Spleen (tissue), 7 donors: ENCODE measurements at regions not wholly inside any gene's neighbourhood (a gene's known extent, or its start where the extent isn't known, plus 50 kb on each side); places are given as distances from the start of the nearest gene placed in this dataset.

Experiments
- POLR2A ChIP-seq, 3 donors: fragments of 450-650 bp; IDR thresholded peaks; one replicate each; pipeline ENCODE4 v1.5.1; 2017; ENCODE audit warnings: antibody characterized with exemption in 3 of 3, mild to moderate bottlenecking in 1 of 3
- POLR2AphosphoS5 ChIP-seq, 3 donors: sonication (generic); formaldehyde crosslinking; IDR thresholded peaks; one replicate each; pipeline ENCODE4 v1.5.1; 2017; ENCODE audit warnings: antibody characterized with exemption in 3 of 3
- TF ChIP-seq, protein P1 (sequence below), 11 experiments: fragments of 200-600 bp in 7 of 11; fragments of 450-650 bp in 4 of 11; sonication (generic) in 4 of 11; IDR thresholded peaks in 8 of 11; conservative IDR thresholded peaks in 3 of 11; 1 replicate in 7 of 11; 2 replicates in 4 of 11; pipeline versions ENCODE4 v1.4.0 to v1.8.0; 2016 to 2021; ENCODE audit warnings: antibody characterized with exemption in 11 of 11, inconsistent platforms in 4 of 11, mild to moderate bottlenecking in 1 of 11
- donor health status: DM: no; HTN: no; CAD: no; lungs with moderate emphysema.
- donor health status: DM: no; HTN: no; CAD: no.
- donor health status: DM: no; HTN: no; CAD: no.

DNA sequence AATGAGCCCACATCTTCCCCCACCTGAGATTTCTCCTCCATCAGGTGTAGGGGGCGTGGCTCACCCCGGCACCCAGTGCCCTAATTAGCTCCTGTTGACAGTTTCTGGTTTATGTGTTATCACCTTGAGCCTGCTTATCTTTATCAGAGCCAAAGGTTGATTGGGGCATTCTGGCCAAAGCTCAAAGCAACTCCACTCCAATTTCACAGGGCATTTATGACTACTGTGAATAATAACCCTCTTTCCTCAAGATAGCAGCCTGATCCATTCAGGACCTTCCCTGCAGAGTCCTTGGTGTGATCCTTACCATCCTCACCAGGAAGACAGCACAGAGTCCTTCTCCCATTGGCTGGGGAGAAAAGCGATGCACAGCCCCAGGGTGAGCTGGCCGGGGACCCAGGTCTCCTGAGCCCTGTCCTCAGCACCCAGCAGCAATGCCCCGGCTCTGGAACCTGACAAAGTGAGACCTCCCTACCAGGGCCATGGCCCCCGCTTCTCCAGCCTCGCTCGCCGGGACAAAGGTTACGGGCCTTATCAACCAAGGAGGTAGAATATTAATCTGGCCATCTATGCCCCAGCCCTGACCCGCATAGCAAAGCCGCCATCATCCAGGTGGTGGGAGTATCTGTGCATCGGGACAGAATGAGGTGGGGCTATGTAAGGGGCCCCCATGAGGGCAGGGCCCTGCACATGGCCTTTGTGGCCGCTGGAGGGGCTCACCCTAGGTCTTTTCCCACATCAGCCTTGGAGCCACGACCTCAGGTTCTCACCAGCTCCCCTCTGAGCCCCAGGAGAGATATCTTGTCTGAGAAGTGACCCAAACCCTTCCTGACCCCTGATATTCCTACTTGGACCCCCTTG lies 64.5 kb downstream of the ZFP36L2 start:
- TF ChIP-seq, protein P1, sequence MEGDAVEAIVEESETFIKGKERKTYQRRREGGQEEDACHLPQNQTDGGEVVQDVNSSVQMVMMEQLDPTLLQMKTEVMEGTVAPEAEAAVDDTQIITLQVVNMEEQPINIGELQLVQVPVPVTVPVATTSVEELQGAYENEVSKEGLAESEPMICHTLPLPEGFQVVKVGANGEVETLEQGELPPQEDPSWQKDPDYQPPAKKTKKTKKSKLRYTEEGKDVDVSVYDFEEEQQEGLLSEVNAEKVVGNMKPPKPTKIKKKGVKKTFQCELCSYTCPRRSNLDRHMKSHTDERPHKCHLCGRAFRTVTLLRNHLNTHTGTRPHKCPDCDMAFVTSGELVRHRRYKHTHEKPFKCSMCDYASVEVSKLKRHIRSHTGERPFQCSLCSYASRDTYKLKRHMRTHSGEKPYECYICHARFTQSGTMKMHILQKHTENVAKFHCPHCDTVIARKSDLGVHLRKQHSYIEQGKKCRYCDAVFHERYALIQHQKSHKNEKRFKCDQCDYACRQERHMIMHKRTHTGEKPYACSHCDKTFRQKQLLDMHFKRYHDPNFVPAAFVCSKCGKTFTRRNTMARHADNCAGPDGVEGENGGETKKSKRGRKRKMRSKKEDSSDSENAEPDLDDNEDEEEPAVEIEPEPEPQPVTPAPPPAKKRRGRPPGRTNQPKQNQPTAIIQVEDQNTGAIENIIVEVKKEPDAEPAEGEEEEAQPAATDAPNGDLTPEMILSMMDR (IDR thresholded peaks at IDR 0.05 in 8 of 11, conservative IDR thresholded peaks at IDR 0.05 in 3 of 11), result no peak
- no peak for TF ChIP-seq POLR2A (IDR thresholded peaks at IDR 0.05)
- TF ChIP-seq POLR2AphosphoS5 (IDR thresholded peaks at IDR 0.05), result no peak
